Right hindlimb (tissue), 1 donor: ENCODE measurements at regions not wholly inside any gene's neighbourhood (a gene's known extent, or its start where the extent isn't known, plus 50 kb on each side); places are given as distances from the start of the nearest gene placed in this dataset.
"Not testable (repeated sequence)": the region's sequence is repeated elsewhere in the genome, so short reads cannot be mapped to it uniquely, and the experiment has no call there.

Experiments
- DNase-seq: peaks from one replicate; pipeline ENCODE4 v3.0.0-alpha.2; 2018

- DNase-seq = no peak
Measured at GRCh38 chr20:55678970-55679667, 326.2 kb downstream of the CBLN4 start.

- DNase-seq = no peak
Measured at GRCh38 chr20:55678126-55678525, 327.2 kb downstream of the CBLN4 start.

- DNase-seq = no peak
Measured at GRCh38 chr20:55677011-55677410, 328.3 kb downstream of the CBLN4 start.

GRCh38 chr20:55676097-55676496 lies 329.2 kb downstream of the CBLN4 start:
- DNase-seq = no peak

GRCh38 chr20:55668631-55669030 lies 336.7 kb downstream of the CBLN4 start:
- DNase-seq = no peak

- DNase-seq = no peak
Measured at GRCh38 chr20:55667955-55668354, 337.4 kb downstream of the CBLN4 start.

- DNase-seq = no peak
Measured at GRCh38 chr20:55667024-55667423, 338.3 kb downstream of the CBLN4 start.

- no peak for DNase-seq
Measured at GRCh38 chr20:55656231-55656775, 349.0 kb downstream of the CBLN4 start.

- no peak for DNase-seq
Measured at GRCh38 chr20:55650657-55651360, 354.5 kb downstream of the CBLN4 start.

GRCh38 chr20:55649254-55649653 lies 356.1 kb downstream of the CBLN4 start:
- DNase-seq = no peak

GRCh38 chr20:55646851-55647250 lies 358.5 kb downstream of the CBLN4 start:
- DNase-seq = no peak

- no peak for DNase-seq
Measured at GRCh38 chr20:55641497-55641896, 363.8 kb downstream of the CBLN4 start.

- DNase-seq = no peak
Measured at GRCh38 chr20:55635870-55636269, 369.4 kb downstream of the CBLN4 start.

GRCh38 chr20:55632592-55632991 lies 372.7 kb downstream of the CBLN4 start:
- DNase-seq = no peak

GRCh38 chr20:55629143-55629542 lies 376.2 kb downstream of the CBLN4 start:
- DNase-seq = not testable (repeated sequence)

GRCh38 chr20:55626716-55627115 lies 378.6 kb downstream of the CBLN4 start:
- DNase-seq = no peak

- no peak for DNase-seq
Measured at GRCh38 chr20:55616367-55616766, 389.0 kb downstream of the CBLN4 start.

GRCh38 chr20:55615818-55616217 lies 389.5 kb downstream of the CBLN4 start:
- no peak for DNase-seq

- no peak for DNase-seq
Measured at GRCh38 chr20:55614220-55614757, 391.0 kb downstream of the CBLN4 start.

GRCh38 chr20:55610756-55611155 lies 394.6 kb downstream of the CBLN4 start:
- DNase-seq = no peak

- DNase-seq = no peak
Measured at GRCh38 chr20:55605594-55605993, 399.7 kb downstream of the CBLN4 start.

GRCh38 chr20:55597526-55597925 lies 407.8 kb downstream of the CBLN4 start:
- no peak for DNase-seq

- no peak for DNase-seq
Measured at GRCh38 chr20:55596431-55596830, 408.9 kb downstream of the CBLN4 start.

GRCh38 chr20:55592866-55593265 lies 412.5 kb downstream of the CBLN4 start:
- no peak for DNase-seq
